A549 (cell line): ENCODE measurements at regions not wholly inside any gene's neighbourhood (a gene's known extent, or its start where the extent isn't known, plus 50 kb on each side); places are given as distances from the start of the nearest gene placed in this dataset.

Experiments used
- ATAC-seq, 2 experiments: fragments of 200-7000 bp in 1 of 2; fragments of >200 bp in 1 of 2; cut with Nextera tagmentation in 1 of 2; cut with Tn5 transposase in 1 of 2; 3 replicates each; pipeline versions ENCODE4 v1.8.0 to v1.9.1; 2018 to 2020; ENCODE audit warnings: mild to moderate bottlenecking in 1 of 2, moderate library complexity in 1 of 2
- CTCF ChIA-PET: fragments of 300-600 bp; sonication (Branson Sonifier 250); formaldehyde crosslinking; extraction: SDS; loops from one replicate; lab custom pipeline; 2021; ENCODE audit warnings: antibody characterized with exemption, inconsistent platforms; lab: Yijun Ruan, JAX
- POLR2A ChIA-PET: fragments of 350-600 bp; formaldehyde crosslinking; extraction: SDS; loops from one replicate; lab custom pipeline; 2021; ENCODE audit warnings: antibody characterized with exemption, inconsistent platforms; lab: Yijun Ruan, JAX
- DNase-seq, 2 experiments: peaks; one replicate each; pipeline versions ENCODE4 v3.0.0 to v3.0.0-alpha.2; 2011 to 2016; ENCODE audit warnings: low read depth in 1 of 2, low spot score in 1 of 2
- FAIRE-seq: peaks from 2 replicates; lab custom pipeline; 2011; peaks lifted over from hg19 to GRCh38; lab: Jason Lieb, UNC
- H3K27ac ChIP-seq, 2 experiments: fragments of >200 bp; sonication (Bioruptor Twin); formaldehyde crosslinking; 3 replicates each; pipeline ENCODE4 v1.5.1; 2016 to 2017
- H3K4me1 ChIP-seq: fragments of >200 bp; sonication (Bioruptor Twin); formaldehyde crosslinking; 3 replicates; pipeline ENCODE4 v1.6.1; 2016
- H3K4me2 ChIP-seq: fragments of >200 bp; sonication (Bioruptor Twin); formaldehyde crosslinking; 3 replicates; pipeline ENCODE4 v1.6.1; 2016
- H3K4me3 ChIP-seq: fragments of >200 bp; sonication (Bioruptor Twin); formaldehyde crosslinking; 3 replicates; pipeline ENCODE4 v1.5.1; 2016
- H3K9me3 ChIP-seq: fragments of >200 bp; sonication (Bioruptor Twin); formaldehyde crosslinking; 3 replicates; pipeline ENCODE4 v1.6.1; 2016
- ATOH8 ChIP-seq: fragments of 250-450 bp; sonication (Bioruptor Pico); IDR thresholded peaks from 2 replicates; pipeline ENCODE4 v1.5.0; 2020; ENCODE audit warnings: low read depth, mild to moderate bottlenecking, moderate library complexity
- BHLHE40 ChIP-seq: IDR thresholded peaks from 2 replicates; pipeline ENCODE4 v1.6.1; 2012; ENCODE audit warnings: low read depth, low read length, inconsistent platforms
- CBX2 ChIP-seq: fragments of 200-600 bp; sonication (generic); IDR thresholded peaks from 2 replicates; pipeline ENCODE4 v1.6.1; 2016; ENCODE audit warnings: low read depth, mild to moderate bottlenecking, borderline replicate concordance
- CHD2 ChIP-seq: fragments of 150-350 bp; IDR thresholded peaks from 2 replicates; pipeline ENCODE4 v1.6.1; 2014; ENCODE audit warnings: low read length; ENCODE audit not compliant: partially characterized antibody
- CHD4 ChIP-seq: fragments of 200-600 bp; sonication (generic); IDR thresholded peaks from 2 replicates; pipeline ENCODE4 v1.6.1; 2016; ENCODE audit warnings: antibody characterized with exemption, mild to moderate bottlenecking, borderline replicate concordance
- CTCF ChIP-seq: fragments of >200 bp; sonication (Bioruptor Twin); formaldehyde crosslinking; IDR thresholded peaks from 3 replicates; pipeline ENCODE4 v1.5.1; 2016
- EP300 ChIP-seq, 2 experiments: fragments of >200 bp; sonication (Bioruptor Twin); formaldehyde crosslinking; IDR thresholded peaks; 2 replicates in 1 of 2; 3 replicates in 1 of 2; pipeline ENCODE4 v1.6.1; 2016 to 2017
- ESRRA ChIP-seq: fragments of 150-350 bp; IDR thresholded peaks from 2 replicates; pipeline ENCODE4 v1.6.1; 2014; ENCODE audit warnings: mild to moderate bottlenecking, low read length, borderline replicate concordance
- FOSB ChIP-seq: fragments of 250-450 bp; sonication (Bioruptor Pico); IDR thresholded peaks from 2 replicates; pipeline ENCODE4 v1.5.0; 2020; ENCODE audit warnings: mild to moderate bottlenecking, moderate library complexity
- FOSL2 ChIP-seq, 2 experiments: fragments of 450-650 bp in 1 of 2; fragments of >200 bp in 1 of 2; sonication (Bioruptor Twin) in 1 of 2; formaldehyde crosslinking; IDR thresholded peaks; 2 replicates each; pipeline versions ENCODE4 v1.5.0 to v1.6.1; 2016 to 2020; ENCODE audit warnings: mild to moderate bottlenecking in 1 of 2, moderate library complexity in 1 of 2
- HEYL ChIP-seq: fragments of 250-450 bp; sonication (Bioruptor Pico); IDR thresholded peaks from 2 replicates; pipeline ENCODE4 v1.8.0; 2021; ENCODE audit warnings: mild to moderate bottlenecking, moderate library complexity
- HOXA7 ChIP-seq: fragments of 250-450 bp; sonication (Bioruptor Pico); IDR thresholded peaks from 2 replicates; pipeline ENCODE4 v1.5.0; 2020; ENCODE audit warnings: mild to moderate bottlenecking, moderate library complexity
- JUN ChIP-seq, 2 experiments: fragments of >200 bp; sonication (Bioruptor Twin); formaldehyde crosslinking; IDR thresholded peaks; 2 replicates in 1 of 2; 3 replicates in 1 of 2; pipeline ENCODE4 v1.6.1; 2016 to 2017
- KDM5A ChIP-seq: fragments of 200-600 bp; sonication (generic); IDR thresholded peaks from 2 replicates; pipeline ENCODE4 v1.6.1; 2016; ENCODE audit warnings: antibody characterized with exemption, mild to moderate bottlenecking
- MAZ ChIP-seq: fragments of 150-350 bp; IDR thresholded peaks from 2 replicates; pipeline ENCODE4 v1.6.1; 2014; ENCODE audit warnings: antibody characterized with exemption, low read depth, low read length, borderline replicate concordance
- MYC ChIP-seq: IDR thresholded peaks from 2 replicates; pipeline ENCODE4 v1.6.1; 2012; ENCODE audit warnings: mild to moderate bottlenecking, inconsistent platforms, low read length, improper control_type of control experiment, borderline replicate concordance
- NR3C1 ChIP-seq: fragments of >200 bp; sonication (Bioruptor Twin); formaldehyde crosslinking; IDR thresholded peaks from 3 replicates; pipeline ENCODE4 v1.6.1; 2017
- PBX3 ChIP-seq: IDR thresholded peaks from 2 replicates; pipeline ENCODE4 v1.6.1; 2012
- POLR2AphosphoS2 ChIP-seq: conservative IDR thresholded peaks from 2 replicates; pipeline ENCODE4 v1.6.1; 2012; ENCODE audit warnings: low read length, improper control_type of control experiment, inconsistent platforms
- RFX5 ChIP-seq: fragments of 450-650 bp; IDR thresholded peaks from 2 replicates; pipeline ENCODE4 v1.7.1; 2014; ENCODE audit warnings: antibody characterized with exemption, mild to moderate bottlenecking, moderate library complexity
- ZC3H11A ChIP-seq: fragments of 450-650 bp; IDR thresholded peaks from 2 replicates; pipeline ENCODE4 v1.6.1; 2014; ENCODE audit warnings: antibody characterized with exemption, mild to moderate bottlenecking
- ZFP36 ChIP-seq: fragments of 450-650 bp; IDR thresholded peaks from 2 replicates; pipeline ENCODE4 v1.6.1; 2014; ENCODE audit warnings: borderline replicate concordance; ENCODE audit not compliant: partially characterized antibody
- WGBS: methylation state at CpG from one replicate; pipeline ENCODE4 v1.1.6; 2017; ENCODE audit errors: missing lambda C conversion rate; 5-methylcytosine and 5-hydroxymethylcytosine counted together
- TF ChIP-seq, protein P1 (sequence below): fragments of 250-450 bp; sonication (Bioruptor Pico); IDR thresholded peaks from 2 replicates; pipeline ENCODE4 v1.5.0; 2021; ENCODE audit warnings: mild to moderate bottlenecking, moderate library complexity, borderline replicate concordance
- TF ChIP-seq, protein P2 (sequence below): fragments of >200 bp; sonication (Bioruptor Twin); formaldehyde crosslinking; IDR thresholded peaks from 3 replicates; pipeline ENCODE4 v1.6.1; 2016
- TF ChIP-seq, protein P3 (sequence below): fragments of >200 bp; sonication (Bioruptor Twin); formaldehyde crosslinking; IDR thresholded peaks from 2 replicates; pipeline ENCODE4 v1.6.1; 2016

- 91% methylated on average over 7 of the region's 7 CpGs for WGBS
- no peak for DNase-seq
- no peak overlapping the region for H3K4me3 ChIP-seq
- peaks cover 46% of the 10 kb centered on the region for H3K4me1 ChIP-seq
- no peak for TF ChIP-seq JUN (IDR thresholded peaks at IDR 0.05)
- TF ChIP-seq FOSL2 (IDR thresholded peaks at IDR 0.05), result no peak
- TF ChIP-seq FOSL2 (CRISPR knock-in tag; IDR thresholded peaks at IDR 0.05), result no peak
- no peak for TF ChIP-seq CTCF
- TF ChIP-seq, protein P1, sequence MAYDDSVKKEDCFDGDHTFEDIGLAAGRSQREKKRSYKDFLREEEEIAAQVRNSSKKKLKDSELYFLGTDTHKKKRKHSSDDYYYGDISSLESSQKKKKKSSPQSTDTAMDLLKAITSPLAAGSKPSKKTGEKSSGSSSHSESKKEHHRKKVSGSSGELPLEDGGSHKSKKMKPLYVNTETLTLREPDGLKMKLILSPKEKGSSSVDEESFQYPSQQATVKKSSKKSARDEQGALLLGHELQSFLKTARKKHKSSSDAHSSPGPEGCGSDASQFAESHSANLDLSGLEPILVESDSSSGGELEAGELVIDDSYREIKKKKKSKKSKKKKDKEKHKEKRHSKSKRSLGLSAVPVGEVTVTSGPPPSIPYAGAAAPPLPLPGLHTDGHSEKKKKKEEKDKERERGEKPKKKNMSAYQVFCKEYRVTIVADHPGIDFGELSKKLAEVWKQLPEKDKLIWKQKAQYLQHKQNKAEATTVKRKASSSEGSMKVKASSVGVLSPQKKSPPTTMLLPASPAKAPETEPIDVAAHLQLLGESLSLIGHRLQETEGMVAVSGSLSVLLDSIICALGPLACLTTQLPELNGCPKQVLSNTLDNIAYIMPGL (CRISPR knock-in tag), result no peak
- no peak for TF ChIP-seq POLR2AphosphoS2
- TF ChIP-seq CHD4, result no peak
- TF ChIP-seq, protein P2, sequence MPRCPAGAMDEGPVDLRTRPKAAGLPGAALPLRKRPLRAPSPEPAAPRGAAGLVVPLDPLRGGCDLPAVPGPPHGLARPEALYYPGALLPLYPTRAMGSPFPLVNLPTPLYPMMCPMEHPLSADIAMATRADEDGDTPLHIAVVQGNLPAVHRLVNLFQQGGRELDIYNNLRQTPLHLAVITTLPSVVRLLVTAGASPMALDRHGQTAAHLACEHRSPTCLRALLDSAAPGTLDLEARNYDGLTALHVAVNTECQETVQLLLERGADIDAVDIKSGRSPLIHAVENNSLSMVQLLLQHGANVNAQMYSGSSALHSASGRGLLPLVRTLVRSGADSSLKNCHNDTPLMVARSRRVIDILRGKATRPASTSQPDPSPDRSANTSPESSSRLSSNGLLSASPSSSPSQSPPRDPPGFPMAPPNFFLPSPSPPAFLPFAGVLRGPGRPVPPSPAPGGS, result no peak
- no peak for TF ChIP-seq ZFP36
- no peak for TF ChIP-seq NR3C1
- TF ChIP-seq, protein P3, sequence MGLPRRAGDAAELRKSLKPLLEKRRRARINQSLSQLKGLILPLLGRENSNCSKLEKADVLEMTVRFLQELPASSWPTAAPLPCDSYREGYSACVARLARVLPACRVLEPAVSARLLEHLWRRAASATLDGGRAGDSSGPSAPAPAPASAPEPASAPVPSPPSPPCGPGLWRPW, result no peak
- TF ChIP-seq HEYL (CRISPR knock-in tag), result no peak
- TF ChIP-seq CBX2, result no peak
- TF ChIP-seq BHLHE40, result no peak
- no peak for TF ChIP-seq RFX5
- no peak for TF ChIP-seq MAZ
- TF ChIP-seq HOXA7 (CRISPR knock-in tag), result no peak
- TF ChIP-seq ZC3H11A, result no peak
- TF ChIP-seq EP300 (IDR thresholded peaks at IDR 0.05), result no peak
- TF ChIP-seq, all 56 proteins: peak for 0
- H3K4me2 ChIP-seq, result no peak overlapping the region
- peak overlapping the region; percentile 78 to 89; a peak in 5 of 6 replicates for H3K27ac ChIP-seq
- CTCF ChIA-PET, result interaction anchor here (3.7 kb wide), 1 partner anchor 181 kb away, joined by 10 read pairs; no protein-coding TSS in a partner anchor
- no peak for ATAC-seq
- no peaks in the 10 kb centered on the region for H3K9me3 ChIP-seq
- no peak for FAIRE-seq
- POLR2A ChIA-PET, result interaction anchor here (0.6 kb wide), 1 partner anchor 181 kb away, joined by 18 read pairs; no protein-coding TSS in a partner anchor
These were observed 140.5 kb upstream of the ZNF217 start for GRCh38 chr20:53734006-53734688.

DNA sequence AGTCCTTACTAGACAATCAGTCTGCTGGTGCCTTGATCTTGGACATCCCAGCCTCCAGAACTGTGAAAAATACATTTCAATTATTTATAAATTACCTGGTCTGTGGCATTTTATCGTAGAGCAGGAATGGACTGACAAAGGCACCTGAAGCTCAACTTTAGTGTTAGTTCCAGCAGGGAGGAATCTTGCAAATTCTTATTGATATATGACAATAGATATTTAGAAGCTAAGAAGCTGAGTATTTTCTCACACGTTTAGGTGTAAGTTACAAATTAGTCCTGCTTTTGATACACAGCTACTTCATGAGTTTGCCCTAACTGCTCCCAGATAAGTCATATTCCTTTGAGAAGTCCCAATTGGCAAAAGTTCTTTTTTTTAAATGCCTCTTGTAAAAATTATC lies 138.0 kb upstream of the ZNF217 start:
- FAIRE-seq (no peak), ATAC-seq (no peak), DNase-seq (no peak)
- TF ChIP-seq ZC3H11A, result no peak
- no peak for TF ChIP-seq ESRRA
- TF ChIP-seq, protein P3, result no peak
- no peak for TF ChIP-seq ATOH8 (CRISPR knock-in tag)
- no peak for TF ChIP-seq MYC
- no peak for TF ChIP-seq PBX3
- TF ChIP-seq RFX5, result no peak
- TF ChIP-seq CHD2, result no peak
- no peak for TF ChIP-seq FOSB (CRISPR knock-in tag)
- TF ChIP-seq ZFP36, result no peak
- no peak for TF ChIP-seq KDM5A
- no peak for TF ChIP-seq BHLHE40
- Histone ChIP-seq H3K27ac (peak overlapping the region in 1 of 2 experiments; percentile 5; a peak in 1 of 6 replicates), H3K4me3 (no peak overlapping the region), H3K4me2 (no peak overlapping the region), H3K4me1 (peaks cover 24% of the 10 kb centered on the region), H3K9me3 (no peaks in the 10 kb centered on the region)
- ChIA-PET POLR2A (no interaction called here), CTCF (interaction anchor here (0.7 kb wide), 1 partner anchor 184 kb away, joined by 3 read pairs; no protein-coding TSS in a partner anchor)
- WGBS, result 91% methylated on average over 2 of the region's 2 CpGs
